A549 (cell line): ENCODE measurements at regions not wholly inside any gene's neighbourhood (a gene's known extent, or its start where the extent isn't known, plus 50 kb on each side); places are given as distances from the start of the nearest gene placed in this dataset.

Experiments
- ATAC-seq, 2 experiments: fragments of 200-7000 bp in 1 of 2; fragments of >200 bp in 1 of 2; cut with Nextera tagmentation in 1 of 2; cut with Tn5 transposase in 1 of 2; 3 replicates each; pipeline versions ENCODE4 v1.8.0 to v1.9.1; 2018 to 2020; ENCODE audit warnings: mild to moderate bottlenecking in 1 of 2, moderate library complexity in 1 of 2
- CTCF ChIA-PET: fragments of 300-600 bp; sonication (Branson Sonifier 250); formaldehyde crosslinking; extraction: SDS; loops from one replicate; lab custom pipeline; 2021; ENCODE audit warnings: antibody characterized with exemption, inconsistent platforms; lab: Yijun Ruan, JAX
- POLR2A ChIA-PET: fragments of 350-600 bp; formaldehyde crosslinking; extraction: SDS; loops from one replicate; lab custom pipeline; 2021; ENCODE audit warnings: antibody characterized with exemption, inconsistent platforms; lab: Yijun Ruan, JAX
- DNase-seq, 2 experiments: peaks; one replicate each; pipeline versions ENCODE4 v3.0.0 to v3.0.0-alpha.2; 2011 to 2016; ENCODE audit warnings: low read depth in 1 of 2, low spot score in 1 of 2
- FAIRE-seq: peaks from 2 replicates; lab custom pipeline; 2011; peaks lifted over from hg19 to GRCh38; lab: Jason Lieb, UNC
- H3K27ac ChIP-seq, 2 experiments: fragments of >200 bp; sonication (Bioruptor Twin); formaldehyde crosslinking; 3 replicates each; pipeline ENCODE4 v1.5.1; 2016 to 2017
- H3K4me1 ChIP-seq: fragments of >200 bp; sonication (Bioruptor Twin); formaldehyde crosslinking; 3 replicates; pipeline ENCODE4 v1.6.1; 2016
- H3K4me2 ChIP-seq: fragments of >200 bp; sonication (Bioruptor Twin); formaldehyde crosslinking; 3 replicates; pipeline ENCODE4 v1.6.1; 2016
- H3K4me3 ChIP-seq: fragments of >200 bp; sonication (Bioruptor Twin); formaldehyde crosslinking; 3 replicates; pipeline ENCODE4 v1.5.1; 2016
- H3K9me3 ChIP-seq: fragments of >200 bp; sonication (Bioruptor Twin); formaldehyde crosslinking; 3 replicates; pipeline ENCODE4 v1.6.1; 2016
- ATOH8 ChIP-seq: fragments of 250-450 bp; sonication (Bioruptor Pico); IDR thresholded peaks from 2 replicates; pipeline ENCODE4 v1.5.0; 2020; ENCODE audit warnings: low read depth, mild to moderate bottlenecking, moderate library complexity
- BHLHE40 ChIP-seq: IDR thresholded peaks from 2 replicates; pipeline ENCODE4 v1.6.1; 2012; ENCODE audit warnings: low read depth, low read length, inconsistent platforms
- EHF ChIP-seq: fragments of 250-450 bp; sonication (Bioruptor Pico); IDR thresholded peaks from 2 replicates; pipeline ENCODE4 v1.5.0; 2020; ENCODE audit warnings: mild to moderate bottlenecking
- EP300 ChIP-seq, 2 experiments: fragments of >200 bp; sonication (Bioruptor Twin); formaldehyde crosslinking; IDR thresholded peaks; 2 replicates in 1 of 2; 3 replicates in 1 of 2; pipeline ENCODE4 v1.6.1; 2016 to 2017
- ESRRA ChIP-seq: fragments of 150-350 bp; IDR thresholded peaks from 2 replicates; pipeline ENCODE4 v1.6.1; 2014; ENCODE audit warnings: mild to moderate bottlenecking, low read length, borderline replicate concordance
- FOSB ChIP-seq: fragments of 250-450 bp; sonication (Bioruptor Pico); IDR thresholded peaks from 2 replicates; pipeline ENCODE4 v1.5.0; 2020; ENCODE audit warnings: mild to moderate bottlenecking, moderate library complexity
- FOXS1 ChIP-seq: fragments of 250-450 bp; sonication (Bioruptor Pico); IDR thresholded peaks from 2 replicates; pipeline ENCODE4 v1.5.0; 2020; ENCODE audit warnings: mild to moderate bottlenecking, moderate library complexity
- GATA3 ChIP-seq: IDR thresholded peaks from 2 replicates; pipeline ENCODE4 v1.6.1; 2012; ENCODE audit warnings: borderline replicate concordance
- HEYL ChIP-seq: fragments of 250-450 bp; sonication (Bioruptor Pico); IDR thresholded peaks from 2 replicates; pipeline ENCODE4 v1.8.0; 2021; ENCODE audit warnings: mild to moderate bottlenecking, moderate library complexity
- JUN ChIP-seq, 2 experiments: fragments of >200 bp; sonication (Bioruptor Twin); formaldehyde crosslinking; IDR thresholded peaks; 2 replicates in 1 of 2; 3 replicates in 1 of 2; pipeline ENCODE4 v1.6.1; 2016 to 2017
- KDM1A ChIP-seq: fragments of 200-600 bp; sonication (generic); IDR thresholded peaks from 2 replicates; pipeline ENCODE4 v1.6.1; 2016; ENCODE audit warnings: low read depth, mild to moderate bottlenecking
- KDM5A ChIP-seq: fragments of 200-600 bp; sonication (generic); IDR thresholded peaks from 2 replicates; pipeline ENCODE4 v1.6.1; 2016; ENCODE audit warnings: antibody characterized with exemption, mild to moderate bottlenecking
- MAFK ChIP-seq: fragments of 450-650 bp; IDR thresholded peaks from 2 replicates; pipeline ENCODE4 v1.6.1; 2014; ENCODE audit not compliant: partially characterized antibody
- MAX ChIP-seq: IDR thresholded peaks from 2 replicates; pipeline ENCODE4 v1.6.1; 2012
- NFE2L2 ChIP-seq: fragments of 150-350 bp; conservative IDR thresholded peaks from 2 replicates; pipeline ENCODE4 v1.6.1; 2014; ENCODE audit warnings: low read length
- PBX3 ChIP-seq: IDR thresholded peaks from 2 replicates; pipeline ENCODE4 v1.6.1; 2012
- PHF8 ChIP-seq: fragments of 200-600 bp; sonication (generic); IDR thresholded peaks from 2 replicates; pipeline ENCODE4 v1.6.1; 2016; ENCODE audit warnings: low read depth, mild to moderate bottlenecking, antibody characterized with exemption, moderate library complexity, borderline replicate concordance
- POLR2A ChIP-seq: IDR thresholded peaks from 2 replicates; pipeline ENCODE4 v1.6.1; 2012; ENCODE audit warnings: mild to moderate bottlenecking, low read length
- POLR2AphosphoS2 ChIP-seq: conservative IDR thresholded peaks from 2 replicates; pipeline ENCODE4 v1.6.1; 2012; ENCODE audit warnings: low read length, improper control_type of control experiment, inconsistent platforms
- RARB ChIP-seq: fragments of 250-450 bp; sonication (Bioruptor Pico); IDR thresholded peaks from 2 replicates; pipeline ENCODE4 v1.8.0; 2021; ENCODE audit warnings: mild to moderate bottlenecking, moderate library complexity
- RNF2 ChIP-seq: fragments of 200-600 bp; sonication (generic); IDR thresholded peaks from 2 replicates; pipeline ENCODE4 v1.6.1; 2016; ENCODE audit warnings: low read depth, mild to moderate bottlenecking, antibody characterized with exemption, moderate library complexity, borderline replicate concordance
- SMC3 ChIP-seq: fragments of >200 bp; sonication (Bioruptor Twin); formaldehyde crosslinking; IDR thresholded peaks from 3 replicates; pipeline ENCODE4 v1.6.1; 2018; ENCODE audit warnings: inconsistent platforms
- SREBF2 ChIP-seq: fragments of 450-650 bp; IDR thresholded peaks from 2 replicates; pipeline ENCODE4 v1.6.1; 2014; ENCODE audit warnings: mild to moderate bottlenecking, moderate library complexity
- ZNF302 ChIP-seq: fragments of 250-450 bp; sonication (Bioruptor Pico); IDR thresholded peaks from 2 replicates; pipeline ENCODE4 v1.9.0; 2021; ENCODE audit warnings: inconsistent platforms, mild to moderate bottlenecking, moderate library complexity
- WGBS: methylation state at CpG from one replicate; pipeline ENCODE4 v1.1.6; 2017; ENCODE audit errors: missing lambda C conversion rate; 5-methylcytosine and 5-hydroxymethylcytosine counted together

- no peaks in the 10 kb centered on the region for H3K9me3 ChIP-seq
- DNase-seq: no peak
- no peak overlapping the region for H3K27ac ChIP-seq
- TF ChIP-seq NFE2L2: no peak
- 25% methylated on average over 9 of the region's 9 CpGs for WGBS
- no peak overlapping the region for H3K4me3 ChIP-seq
- no peak overlapping the region for H3K4me2 ChIP-seq
- no peak for ATAC-seq
- FAIRE-seq: no peak
- ChIA-PET POLR2A (no interaction called here), CTCF (no interaction called here)
- H3K4me1 ChIP-seq: no peaks in the 10 kb centered on the region
These were observed 89.3 kb downstream of the MAD2L1 start for GRCh38 chr4:119977076-119977940.

- FAIRE-seq: no peak
- WGBS: 38% methylated on average over 1 of the region's 1 CpG
- H3K9me3 ChIP-seq: no peaks in the 10 kb centered on the region
- no peak overlapping the region for H3K4me2 ChIP-seq
- H3K4me1 ChIP-seq: no peaks in the 10 kb centered on the region
- ChIA-PET CTCF (interaction anchor here (0.6 kb wide), 1 partner anchor 62 kb away, joined by 3 read pairs; no protein-coding TSS in a partner anchor), POLR2A (no interaction called here)
- no peak for ATAC-seq
- no peak for DNase-seq
- H3K27ac ChIP-seq: no peak overlapping the region
- TF ChIP-seq BHLHE40: no peak
- no peak for TF ChIP-seq PHF8
- TF ChIP-seq KDM1A: no peak
- no peak for TF ChIP-seq NFE2L2
- no peak for TF ChIP-seq MAFK
- no peak for TF ChIP-seq PBX3
- no peak for TF ChIP-seq POLR2A
- no peak for TF ChIP-seq SREBF2
- no peak for TF ChIP-seq POLR2AphosphoS2
- TF ChIP-seq ZNF302 (CRISPR knock-in tag): no peak
- TF ChIP-seq RNF2: no peak
- TF ChIP-seq FOXS1: no peak
- no peak for TF ChIP-seq ESRRA
- no peak overlapping the region for H3K4me3 ChIP-seq
These were observed 95.1 kb downstream of the MAD2L1 start for GRCh38 chr4:119971431-119972084.

- no peak for TF ChIP-seq EHF (CRISPR knock-in tag)
- TF ChIP-seq MAX: no peak
- TF ChIP-seq EP300 (IDR thresholded peaks at IDR 0.05): no peak
- no peak for TF ChIP-seq ATOH8 (CRISPR knock-in tag)
- TF ChIP-seq SMC3: no peak
- TF ChIP-seq JUN (IDR thresholded peaks at IDR 0.05): no peak
- no peak for TF ChIP-seq FOSB (CRISPR knock-in tag)
- TF ChIP-seq HEYL: no peak
- no peak for TF ChIP-seq GATA3
- no peak for TF ChIP-seq KDM1A
- no peak for TF ChIP-seq RARB (CRISPR knock-in tag)
- TF ChIP-seq KDM5A: no peak
- H3K4me2 ChIP-seq: no peak overlapping the region
- ATAC-seq (no peak), FAIRE-seq (no peak), DNase-seq (no peak)
- H3K4me1 ChIP-seq: no peaks in the 10 kb centered on the region
- no peaks in the 10 kb centered on the region for H3K9me3 ChIP-seq
- POLR2A ChIA-PET: no interaction called here
- CTCF ChIA-PET: no interaction called here
- H3K4me3 ChIP-seq: no peak overlapping the region
- H3K27ac ChIP-seq: no peak overlapping the region
These were observed 104.0 kb downstream of the MAD2L1 start for GRCh38 chr4:119962631-119963030.
